RWPE1 (cell line): ENCODE measurements at regions not wholly inside any gene's neighbourhood (a gene's known extent, or its start where the extent isn't known, plus 50 kb on each side); places are given as distances from the start of the nearest gene placed in this dataset.

Experiments used
- CTCF ChIA-PET: fragments of 350-600 bp; sonication (Branson Sonifier 250); formaldehyde crosslinking; extraction: SDS; loops from one replicate; lab custom pipeline; 2021; lab: Yijun Ruan, JAX
- POLR2A ChIA-PET: fragments of 400-600 bp; formaldehyde crosslinking; extraction: SDS; loops from one replicate; lab custom pipeline; 2020; ENCODE audit warnings: antibody characterized with exemption; ENCODE audit not compliant: low non-redundant PET; lab: Yijun Ruan, JAX
- DNase-seq: peaks from one replicate; pipeline ENCODE4 v3.0.0; 2012; ENCODE audit warnings: low spot score
- H3K27ac ChIP-seq: fragments of 450-650 bp; 2 replicates; pipeline ENCODE4 v1.5.1; 2017
- CTCF ChIP-seq: fragments of 450-650 bp; conservative IDR thresholded peaks from 2 replicates; pipeline ENCODE4 v1.5.1; 2017; ENCODE audit warnings: low read depth, mild to moderate bottlenecking

- TF ChIP-seq CTCF = no peak
- DNase-seq = no peak
- H3K27ac ChIP-seq = no peak overlapping the region
- POLR2A ChIA-PET = no interaction called here
- CTCF ChIA-PET = no interaction called here
Measured at GRCh38 chr1:233523047-233523446, 90.9 kb upstream of the KCNK1 start.

GRCh38 chr1:233527818-233528217, 86.1 kb upstream of the KCNK1 start:
- ChIA-PET POLR2A (no interaction called here), CTCF (interaction anchor here (0.6 to 0.9 kb wide), 2 partner anchors 47 to 191 kb away, joined by 3 read pairs; no protein-coding TSS in a partner anchor)
- no peak overlapping the region for H3K27ac ChIP-seq
- no peak for TF ChIP-seq CTCF
- no peak for DNase-seq

- CTCF ChIA-PET = no interaction called here
- no peak overlapping the region for H3K27ac ChIP-seq
- DNase-seq = peak; percentile 30
- POLR2A ChIA-PET = no interaction called here
- TF ChIP-seq CTCF = no peak
Measured at GRCh38 chr1:233530665-233531386, 83.1 kb upstream of the KCNK1 start.

GRCh38 chr1:233540816-233541215, 73.1 kb upstream of the KCNK1 start:
- CTCF ChIA-PET = no interaction called here
- TF ChIP-seq CTCF = no peak
- POLR2A ChIA-PET = no interaction called here
- no peak for DNase-seq
- H3K27ac ChIP-seq = no peak overlapping the region

- no peak for TF ChIP-seq CTCF
- peak overlapping the region; percentile 67 for H3K27ac ChIP-seq
- DNase-seq = peak; percentile 97
- POLR2A ChIA-PET = no interaction called here
- CTCF ChIA-PET = no interaction called here
Measured at GRCh38 chr1:233543338-233544255, 70.3 kb upstream of the KCNK1 start.

GRCh38 chr1:233544304-233544703, 69.6 kb upstream of the KCNK1 start:
- H3K27ac ChIP-seq = no peak overlapping the region
- TF ChIP-seq CTCF = no peak
- no peak for DNase-seq
- POLR2A ChIA-PET = no interaction called here
- CTCF ChIA-PET = interaction anchor here (0.6 to 0.7 kb wide), 2 partner anchors 10 to 221 kb away, joined by 4 to 11 read pairs; no protein-coding TSS in a partner anchor
